Dendritic cell treated with granulocyte-macrophage colony-stimulating factor and Interleukin-4, amounts not matched to agents 40 ng/mL and 50 ng/mL, for 4 days (primary cell): ENCODE measurements at regions not wholly inside any gene's neighbourhood (a gene's known extent, or its start where the extent isn't known, plus 50 kb on each side); places are given as distances from the start of the nearest gene placed in this dataset.

ENCODE experiments used
- H3K27ac Mint-ChIP-seq: one replicate; pipeline ENCODE4 v1.8.0; 2022; ENCODE audit warnings: mild to moderate bottlenecking, mixed read lengths
- H3K27me3 Mint-ChIP-seq: one replicate; pipeline ENCODE4 v1.8.0; 2022; ENCODE audit warnings: mild to moderate bottlenecking, mixed read lengths
- H3K36me3 Mint-ChIP-seq: one replicate; pipeline ENCODE4 v1.8.0; 2022; ENCODE audit warnings: low read depth, mixed read lengths
- H3K4me1 Mint-ChIP-seq: one replicate; pipeline ENCODE4 v1.8.0; 2022; ENCODE audit warnings: low read depth, mixed read lengths
- H3K4me3 Mint-ChIP-seq: one replicate; pipeline ENCODE4 v1.8.0; 2022; ENCODE audit warnings: mild to moderate bottlenecking, moderate library complexity, mixed read lengths
- H3K9me3 Mint-ChIP-seq: one replicate; pipeline ENCODE4 v1.8.0; 2022; ENCODE audit warnings: mixed read lengths
- intact Hi-C: fragments of 100-400 bp; cut with micrococcal nuclease; formaldehyde crosslinking; loops from one replicate; pipeline ENCODE4 v1.15.0; 2022

GRCh38 chr10:58948303-58948702 lies 228.1 kb upstream of the PHYHIPL start:
- Mint-ChIP-seq H3K36me3 (no peaks in the 10 kb centered on the region), H3K4me3 (no peak overlapping the region), H3K4me1 (no peaks in the 10 kb centered on the region), H3K27me3 (peaks cover 2% of the 10 kb centered on the region), H3K9me3 (no peaks in the 10 kb centered on the region), H3K27ac (no peak overlapping the region)
- intact Hi-C loops, result no loop called here

GRCh38 chr10:58950618-58951017 lies 225.8 kb upstream of the PHYHIPL start:
- Mint-ChIP-seq H3K4me3 (no peak overlapping the region), H3K9me3 (no peaks in the 10 kb centered on the region), H3K36me3 (no peaks in the 10 kb centered on the region), H3K27me3 (peaks cover 2% of the 10 kb centered on the region), H3K4me1 (no peaks in the 10 kb centered on the region), H3K27ac (no peak overlapping the region)
- intact Hi-C loops, result loop anchor here (10.0 kb wide), 1 partner anchor 674 kb away; no protein-coding TSS in a partner anchor

- Mint-ChIP-seq H3K9me3 (no peaks in the 10 kb centered on the region), H3K4me1 (no peaks in the 10 kb centered on the region), H3K27ac (no peak overlapping the region), H3K4me3 (no peak overlapping the region), H3K27me3 (peaks cover 2% of the 10 kb centered on the region), H3K36me3 (no peaks in the 10 kb centered on the region)
- intact Hi-C loops, result loop anchor here (10.0 kb wide), 1 partner anchor 674 kb away; no protein-coding TSS in a partner anchor
Observed at GRCh38 chr10:58951087-58951486, 225.4 kb upstream of the PHYHIPL start.

- intact Hi-C loops, result loop anchor here (10.0 kb wide), 1 partner anchor 673 kb away; no protein-coding TSS in a partner anchor
- Mint-ChIP-seq H3K9me3 (no peaks in the 10 kb centered on the region), H3K27me3 (peaks cover 3% of the 10 kb centered on the region), H3K4me1 (no peaks in the 10 kb centered on the region), H3K27ac (no peak overlapping the region), H3K4me3 (no peak overlapping the region), H3K36me3 (no peaks in the 10 kb centered on the region)
Observed at GRCh38 chr10:58951746-58952145, 224.7 kb upstream of the PHYHIPL start.

- Mint-ChIP-seq H3K36me3 (no peaks in the 10 kb centered on the region), H3K4me3 (no peak overlapping the region), H3K27ac (no peak overlapping the region), H3K9me3 (no peaks in the 10 kb centered on the region), H3K4me1 (no peaks in the 10 kb centered on the region), H3K27me3 (peaks cover 3% of the 10 kb centered on the region)
- intact Hi-C loops, result loop anchor here (10.0 kb wide), 1 partner anchor 673 kb away; no protein-coding TSS in a partner anchor
Observed at GRCh38 chr10:58952162-58952601, 224.3 kb upstream of the PHYHIPL start.

- Mint-ChIP-seq H3K9me3 (no peaks in the 10 kb centered on the region), H3K4me3 (no peak overlapping the region), H3K27me3 (peaks cover 3% of the 10 kb centered on the region), H3K27ac (no peak overlapping the region), H3K4me1 (no peaks in the 10 kb centered on the region), H3K36me3 (no peaks in the 10 kb centered on the region)
- intact Hi-C loops, result loop anchor here (10.0 kb wide), 1 partner anchor 672 kb away; no protein-coding TSS in a partner anchor
Observed at GRCh38 chr10:58952747-58953466, 223.5 kb upstream of the PHYHIPL start.

- intact Hi-C loops, result loop anchor here (10.0 kb wide), 1 partner anchor 671 kb away; no protein-coding TSS in a partner anchor
- Mint-ChIP-seq H3K4me1 (no peaks in the 10 kb centered on the region), H3K36me3 (no peaks in the 10 kb centered on the region), H3K9me3 (no peaks in the 10 kb centered on the region), H3K27ac (no peak overlapping the region), H3K27me3 (peaks cover 3% of the 10 kb centered on the region), H3K4me3 (no peak overlapping the region)
Observed at GRCh38 chr10:58954178-58954577, 222.3 kb upstream of the PHYHIPL start.

GRCh38 chr10:58955615-58956014 lies 220.8 kb upstream of the PHYHIPL start:
- intact Hi-C loops, result loop anchor here (10.0 kb wide), 1 partner anchor 669 kb away; no protein-coding TSS in a partner anchor
- H3K27me3 Mint-ChIP-seq, result peaks cover 3% of the 10 kb centered on the region

GRCh38 chr10:58956926-58957325 lies 219.5 kb upstream of the PHYHIPL start:
- Mint-ChIP-seq H3K4me1 (no peaks in the 10 kb centered on the region), H3K9me3 (no peaks in the 10 kb centered on the region), H3K36me3 (no peaks in the 10 kb centered on the region), H3K27ac (no peak overlapping the region), H3K27me3 (peaks cover 3% of the 10 kb centered on the region), H3K4me3 (no peak overlapping the region)
- intact Hi-C loops, result loop anchor here (10.0 kb wide), 1 partner anchor 668 kb away; no protein-coding TSS in a partner anchor

More at GRCh38 chr10:58955615-58956014, 220.8 kb upstream of the PHYHIPL start:
- H3K4me3 Mint-ChIP-seq, result no peak overlapping the region
- no peaks in the 10 kb centered on the region for H3K4me1 Mint-ChIP-seq
- no peaks in the 10 kb centered on the region for H3K9me3 Mint-ChIP-seq
- no peak overlapping the region for H3K27ac Mint-ChIP-seq
- H3K36me3 Mint-ChIP-seq, result no peaks in the 10 kb centered on the region

GRCh38 chr10:58957517-58957916 lies 218.9 kb upstream of the PHYHIPL start:
- Mint-ChIP-seq H3K36me3 (no peaks in the 10 kb centered on the region), H3K9me3 (no peaks in the 10 kb centered on the region), H3K27me3 (peaks cover 3% of the 10 kb centered on the region), H3K27ac (no peak overlapping the region), H3K4me3 (no peak overlapping the region), H3K4me1 (no peaks in the 10 kb centered on the region)
- intact Hi-C loops, result loop anchor here (10.0 kb wide), 1 partner anchor 667 kb away; no protein-coding TSS in a partner anchor

GRCh38 chr10:58963101-58963534 lies 213.3 kb upstream of the PHYHIPL start:
- H3K27me3 Mint-ChIP-seq, result peaks cover 4% of the 10 kb centered on the region
- no peak overlapping the region for H3K27ac Mint-ChIP-seq

GRCh38 chr10:58963723-58964124 lies 212.7 kb upstream of the PHYHIPL start:
- Mint-ChIP-seq H3K4me1 (no peaks in the 10 kb centered on the region), H3K27me3 (peaks cover 4% of the 10 kb centered on the region), H3K9me3 (no peaks in the 10 kb centered on the region), H3K27ac (no peak overlapping the region), H3K4me3 (no peak overlapping the region), H3K36me3 (no peaks in the 10 kb centered on the region)
- intact Hi-C loops, result no loop called here

More at GRCh38 chr10:58963101-58963534, 213.3 kb upstream of the PHYHIPL start:
- Mint-ChIP-seq H3K4me1 (no peaks in the 10 kb centered on the region), H3K4me3 (no peak overlapping the region), H3K36me3 (no peaks in the 10 kb centered on the region), H3K9me3 (no peaks in the 10 kb centered on the region)
- intact Hi-C loops, result no loop called here

GRCh38 chr10:58965855-58966254 lies 210.6 kb upstream of the PHYHIPL start:
- no peak overlapping the region for H3K27ac Mint-ChIP-seq
- H3K4me1 Mint-ChIP-seq, result no peaks in the 10 kb centered on the region
- no peaks in the 10 kb centered on the region for H3K9me3 Mint-ChIP-seq
- no peaks in the 10 kb centered on the region for H3K36me3 Mint-ChIP-seq
- H3K27me3 Mint-ChIP-seq, result peaks cover 4% of the 10 kb centered on the region
- H3K4me3 Mint-ChIP-seq, result no peak overlapping the region
- intact Hi-C loops, result no loop called here

GRCh38 chr10:58967551-58968388 lies 208.7 kb upstream of the PHYHIPL start:
- H3K36me3 Mint-ChIP-seq, result no peaks in the 10 kb centered on the region
- H3K4me3 Mint-ChIP-seq, result no peak overlapping the region
- no peaks in the 10 kb centered on the region for H3K9me3 Mint-ChIP-seq
- peaks cover 4% of the 10 kb centered on the region for H3K27me3 Mint-ChIP-seq
- no peaks in the 10 kb centered on the region for H3K4me1 Mint-ChIP-seq
- H3K27ac Mint-ChIP-seq, result no peak overlapping the region
- intact Hi-C loops, result no loop called here
